ENCODE measurements at regions not wholly inside any gene's neighbourhood (a gene's known extent, or its start where the extent isn't known, plus 50 kb on each side); places are given as distances from the start of the nearest gene placed in this dataset.
"Not testable (repeated sequence)": the region's sequence is repeated elsewhere in the genome, so short reads cannot be mapped to it uniquely, and the experiment has no call there.

GRCh38 chr6:144665932-144666450 is 380.9 kb downstream of the UTRN start:
- TF ChIP-seq CTCF (IDR thresholded peaks at IDR 0.05): no peak
- peak overlapping the region in 1 of 2 donors; percentile 75 for H3K27ac ChIP-seq
- intact Hi-C loops (cut with DNase I): no loop called here
- no peak for DNase-seq
- peaks cover 0 to 12% of the 10 kb centered on the region in 2 donors for H3K9me3 ChIP-seq
- H3K4me3 ChIP-seq: no peak overlapping the region
- no peaks in the 10 kb centered on the region for H3K36me3 ChIP-seq
- H3K27me3 ChIP-seq: no peaks in the 10 kb centered on the region
- no peak for ATAC-seq
- peaks cover 0 to 41% of the 10 kb centered on the region in 2 donors for H3K4me1 ChIP-seq

- intact Hi-C loops (cut with DNase I): no loop called here
Measured at GRCh38 chr6:144666781-144667180, 381.6 kb downstream of the UTRN start.

GRCh38 chr6:144667532-144668503 is 382.7 kb downstream of the UTRN start:
- Histone ChIP-seq H3K9me3 (peaks cover 0 to 19% of the 10 kb centered on the region in 2 donors), H3K4me3 (no peak overlapping the region), H3K27ac (peak overlapping the region in 1 of 2 donors; percentile 75), H3K36me3 (no peaks in the 10 kb centered on the region), H3K4me1 (peaks cover 0 to 38% of the 10 kb centered on the region in 2 donors), H3K27me3 (no peaks in the 10 kb centered on the region)
- intact Hi-C loops (cut with DNase I): no loop called here
- ATAC-seq (no peak), DNase-seq (no peak)
- no peak for TF ChIP-seq CTCF (IDR thresholded peaks at IDR 0.05)

More at GRCh38 chr6:144666781-144667180, 381.6 kb downstream of the UTRN start:
- Histone ChIP-seq H3K4me3 (no peak overlapping the region), H3K4me1 (peaks cover 0 to 41% of the 10 kb centered on the region in 2 donors), H3K27me3 (no peaks in the 10 kb centered on the region), H3K36me3 (no peaks in the 10 kb centered on the region), H3K27ac (peak overlapping the region in 1 of 2 donors; percentile 75), H3K9me3 (peaks cover 0 to 18% of the 10 kb centered on the region in 2 donors)
- ATAC-seq (no peak), DNase-seq (peak in 1 of 4 donors; percentile 15)
- TF ChIP-seq CTCF (IDR thresholded peaks at IDR 0.05): no peak

- intact Hi-C loops (cut with DNase I); DNase-seq; H3K4me3 ChIP-seq; H3K27me3 ChIP-seq; H3K36me3 ChIP-seq; ATAC-seq; H3K27ac ChIP-seq: not testable (repeated sequence)
- Histone ChIP-seq H3K4me1 (peaks cover 0 to 31% of the 10 kb centered on the region in 2 donors), H3K9me3 (peaks cover 7 to 31% of the 10 kb centered on the region in 2 donors)
Measured at GRCh38 chr6:144670259-144670658, 385.1 kb downstream of the UTRN start.

GRCh38 chr6:144673807-144674206 is 388.7 kb downstream of the UTRN start:
- H3K27me3 ChIP-seq: no peaks in the 10 kb centered on the region
- intact Hi-C loops (cut with DNase I): no loop called here
- H3K4me3 ChIP-seq: no peak overlapping the region
- peaks cover 7 to 31% of the 10 kb centered on the region in 2 donors for H3K9me3 ChIP-seq
- DNase-seq (no peak), ATAC-seq (no peak)
- H3K36me3 ChIP-seq: no peaks in the 10 kb centered on the region
- peaks cover 2 to 18% of the 10 kb centered on the region in 2 donors for H3K4me1 ChIP-seq
- H3K27ac ChIP-seq: no peak overlapping the region
- TF ChIP-seq CTCF (IDR thresholded peaks at IDR 0.05): no peak
